C4-2B (cell line): ENCODE measurements at regions not wholly inside any gene's neighbourhood (a gene's known extent, or its start where the extent isn't known, plus 50 kb on each side); places are given as distances from the start of the nearest gene placed in this dataset.

Source experiments
- H3K27ac ChIP-seq: fragments of 450-650 bp; 2 replicates; pipeline ENCODE4 v1.5.1; 2017
- CTCF ChIP-seq: fragments of 450-650 bp; conservative IDR thresholded peaks from 2 replicates; pipeline ENCODE4 v1.5.1; 2017; ENCODE audit warnings: mild to moderate bottlenecking
- ZFX ChIP-seq: fragments of 450-650 bp; IDR thresholded peaks from 2 replicates; pipeline ENCODE4 v1.6.1; 2017

DNA sequence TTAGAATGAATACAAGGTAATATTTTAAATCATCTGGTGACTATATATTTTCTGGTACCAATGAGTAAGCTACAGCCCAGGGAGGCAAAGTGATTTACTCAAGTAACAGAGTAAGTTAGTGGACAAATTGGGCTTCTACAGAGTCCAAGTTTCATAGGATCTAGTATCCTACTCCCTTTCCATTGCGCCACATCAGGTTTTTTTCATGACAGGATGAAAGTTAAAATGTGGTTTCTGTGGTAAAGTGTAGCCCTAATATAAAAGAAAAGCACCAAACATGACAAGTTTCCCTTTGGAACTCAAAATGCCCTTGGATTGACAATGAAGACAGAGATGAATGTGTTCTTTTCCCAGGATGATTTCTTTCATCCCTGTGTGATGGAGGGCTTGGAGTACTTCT lies 350.8 kb upstream of the ZNF385D start:
- H3K27ac ChIP-seq = no peak overlapping the region
- no peak for TF ChIP-seq ZFX
- no peak for TF ChIP-seq CTCF

GRCh38 chr3:22103423-22103822 lies 352.4 kb upstream of the ZNF385D start:
- TF ChIP-seq CTCF (no peak), ZFX (no peak)
- H3K27ac ChIP-seq = no peak overlapping the region

DNA sequence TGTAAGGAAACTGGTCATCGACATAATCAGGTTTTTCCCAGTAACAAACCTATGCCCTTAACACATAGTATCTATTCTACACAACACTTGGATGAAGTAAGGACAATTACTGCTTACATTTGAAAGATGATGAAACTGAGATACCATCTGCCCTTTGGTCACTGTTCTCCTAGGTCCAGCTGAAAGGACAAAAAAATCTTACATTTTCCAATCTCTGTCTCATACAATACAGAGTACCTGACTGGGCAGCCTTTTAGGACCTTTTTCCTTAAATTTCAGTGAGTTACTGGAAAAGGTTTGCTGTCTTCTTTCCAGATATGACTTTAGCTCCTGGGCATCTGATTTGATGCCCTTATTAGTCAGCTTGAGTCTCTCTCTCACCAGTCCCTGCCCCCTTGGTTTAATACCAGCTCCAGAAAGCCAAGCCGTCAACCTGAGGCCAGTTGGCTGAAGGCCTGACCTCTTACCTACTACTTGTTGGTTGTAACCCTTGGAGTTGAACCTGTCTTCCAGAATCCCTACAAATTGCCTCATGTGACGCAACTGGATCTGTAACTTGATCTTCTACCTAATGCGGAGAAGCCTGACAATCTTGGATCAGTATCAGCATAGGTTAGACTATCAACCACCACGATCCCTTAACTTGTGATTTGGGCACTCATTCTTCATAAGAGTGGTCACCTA lies 355.3 kb upstream of the ZNF385D start:
- H3K27ac ChIP-seq = no peak overlapping the region
- no peak for TF ChIP-seq ZFX
- no peak for TF ChIP-seq CTCF

- H3K27ac ChIP-seq = no peak overlapping the region
- TF ChIP-seq ZFX = no peak
- TF ChIP-seq CTCF = no peak
Measured at GRCh38 chr3:22111226-22111625, 360.2 kb upstream of the ZNF385D start.

DNA sequence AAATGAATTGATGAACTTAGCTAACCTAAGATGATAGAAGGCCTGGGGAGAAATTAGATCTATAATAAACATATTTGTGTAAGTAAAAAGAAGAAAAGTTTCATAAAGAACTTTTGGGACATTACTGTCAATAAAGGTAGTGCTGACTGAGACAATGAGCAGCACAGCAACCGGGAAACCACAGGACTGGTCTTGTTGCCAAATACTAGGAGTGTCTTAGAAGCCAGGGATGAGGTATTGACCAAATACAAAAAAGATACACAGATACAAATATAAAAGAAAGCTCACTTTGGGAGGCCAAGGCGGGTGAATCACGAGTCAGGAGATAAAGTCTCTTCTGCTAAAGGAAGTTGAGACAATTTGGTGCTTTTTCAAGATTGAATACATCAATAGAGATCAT lies 362.4 kb upstream of the ZNF385D start:
- no peak overlapping the region for H3K27ac ChIP-seq
- TF ChIP-seq CTCF = no peak
- TF ChIP-seq ZFX = no peak

DNA sequence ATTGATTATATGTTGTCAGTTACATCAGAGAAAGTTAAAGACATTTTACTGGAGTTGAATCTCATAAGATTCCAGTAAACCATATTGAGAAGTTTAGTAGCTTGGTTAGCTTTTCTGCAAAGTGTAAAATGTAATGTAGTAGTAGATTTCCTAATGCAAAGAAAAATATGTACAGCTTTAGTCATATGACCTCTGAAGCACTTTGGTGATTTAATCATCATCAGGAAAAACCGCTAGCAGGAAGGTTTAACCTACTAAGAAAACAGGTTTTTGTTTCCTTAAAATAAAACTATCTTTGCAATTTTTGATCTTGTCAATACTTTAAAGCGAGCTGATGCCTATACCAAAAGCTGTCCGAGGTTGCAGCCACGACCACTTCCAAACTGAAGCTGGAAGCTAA lies 364.6 kb upstream of the ZNF385D start:
- TF ChIP-seq ZFX = no peak
- H3K27ac ChIP-seq = no peak overlapping the region

DNA sequence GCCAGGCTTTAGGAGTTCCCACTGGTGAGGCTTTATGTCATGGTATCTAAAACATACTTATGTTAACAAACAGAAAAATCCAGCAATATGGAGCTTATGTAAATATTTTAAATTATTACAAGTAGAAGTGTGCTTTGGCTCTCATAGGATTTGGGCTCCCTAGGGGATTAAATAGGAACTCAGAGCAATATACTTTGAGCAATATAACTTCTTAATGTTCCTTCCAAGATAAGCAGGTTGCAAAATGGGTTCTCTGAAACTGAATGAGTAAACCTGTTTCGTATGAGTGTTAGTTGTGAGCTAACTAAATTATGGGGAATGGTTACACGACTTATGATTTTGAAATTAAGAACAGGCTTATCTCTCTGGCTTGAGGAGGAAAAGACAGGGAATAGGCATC lies 366.1 kb upstream of the ZNF385D start:
- no peak overlapping the region for H3K27ac ChIP-seq
- no peak for TF ChIP-seq ZFX
- no peak for TF ChIP-seq CTCF

DNA sequence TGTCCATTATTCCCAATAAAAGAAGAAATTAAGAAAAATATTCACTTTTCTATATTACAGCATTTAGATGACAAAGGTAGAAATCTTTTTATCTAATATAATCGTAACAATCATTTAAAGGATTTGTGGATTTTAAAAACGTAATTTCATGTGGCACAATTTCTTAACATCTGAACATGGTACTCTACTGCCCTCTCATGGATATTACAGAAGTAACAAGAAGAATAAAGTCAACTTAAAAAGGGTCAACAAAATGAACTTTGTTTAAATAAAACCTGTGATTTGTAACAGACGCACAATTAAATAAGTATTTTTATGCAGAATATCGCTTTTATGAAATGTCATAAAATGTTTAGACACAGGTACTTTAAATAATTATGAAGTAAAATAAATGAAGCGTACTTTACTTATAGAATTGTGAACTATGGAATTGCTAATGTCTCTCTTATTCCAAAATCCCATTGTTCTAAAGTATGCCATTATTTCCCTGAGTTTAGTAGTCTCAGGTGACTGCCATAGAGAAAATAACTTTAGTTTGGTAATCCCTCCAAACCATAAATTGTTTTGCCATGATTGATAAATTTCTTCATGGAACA lies 366.8 kb upstream of the ZNF385D start:
- TF ChIP-seq CTCF = peak; percentile 76
- TF ChIP-seq ZFX = no peak
- H3K27ac ChIP-seq = no peak overlapping the region
